Femur (tissue), 1 donor: ENCODE measurements at regions not wholly inside any gene's neighbourhood (a gene's known extent, or its start where the extent isn't known, plus 50 kb on each side); places are given as distances from the start of the nearest gene placed in this dataset.
"Not testable (repeated sequence)": the region's sequence is repeated elsewhere in the genome, so short reads cannot be mapped to it uniquely, and the experiment has no call there.

Source experiments
- DNase-seq: peaks from one replicate; pipeline ENCODE4 v3.0.0-alpha.2; 2017

- no peak for DNase-seq
Measured at GRCh38 chr20:53738945-53739798, 145.5 kb upstream of the ZNF217 start.

- DNase-seq, result peak; percentile 81
Measured at GRCh38 chr20:53738039-53738944, 144.7 kb upstream of the ZNF217 start.

GRCh38 chr20:53737396-53738038 lies 143.9 kb upstream of the ZNF217 start:
- no peak for DNase-seq

- peak; percentile 48 for DNase-seq
Measured at GRCh38 chr20:53736757-53737395, 143.2 kb upstream of the ZNF217 start.

- DNase-seq, result no peak
Measured at GRCh38 chr20:53736122-53736756, 142.6 kb upstream of the ZNF217 start.

GRCh38 chr20:53735536-53736050 lies 142.0 kb upstream of the ZNF217 start:
- no peak for DNase-seq

GRCh38 chr20:53734006-53734688 lies 140.5 kb upstream of the ZNF217 start:
- no peak for DNase-seq

- DNase-seq, result no peak
Measured at GRCh38 chr20:53731595-53731994, 138.0 kb upstream of the ZNF217 start.

- no peak for DNase-seq
Measured at GRCh38 chr20:53728359-53728758, 134.7 kb upstream of the ZNF217 start.

GRCh38 chr20:53727239-53727638 lies 133.6 kb upstream of the ZNF217 start:
- not testable (repeated sequence) for DNase-seq

- no peak for DNase-seq
Measured at GRCh38 chr20:53725575-53725970, 131.9 kb upstream of the ZNF217 start.

GRCh38 chr20:53723621-53724020 lies 130.0 kb upstream of the ZNF217 start:
- DNase-seq, result no peak

- no peak for DNase-seq
Measured at GRCh38 chr20:53723045-53723444, 129.4 kb upstream of the ZNF217 start.

GRCh38 chr20:53722515-53723036 lies 128.9 kb upstream of the ZNF217 start:
- no peak for DNase-seq

GRCh38 chr20:53721445-53721963 lies 127.9 kb upstream of the ZNF217 start:
- DNase-seq, result not testable (repeated sequence)

GRCh38 chr20:53719171-53719803 lies 125.6 kb upstream of the ZNF217 start:
- not testable (repeated sequence) for DNase-seq

GRCh38 chr20:53718142-53719021 lies 124.7 kb upstream of the ZNF217 start:
- DNase-seq, result no peak

GRCh38 chr20:53716395-53716794 lies 122.8 kb upstream of the ZNF217 start:
- no peak for DNase-seq

- DNase-seq, result no peak
Measured at GRCh38 chr20:53714524-53714923, 120.9 kb upstream of the ZNF217 start.
